ENCODE measurements at regions not wholly inside any gene's neighbourhood (a gene's known extent, or its start where the extent isn't known, plus 50 kb on each side); places are given as distances from the start of the nearest gene placed in this dataset.

- H3K27ac ChIP-seq (ENCODE audit: extremely low read length, insufficient read depth, low read length): no peak overlapping the region
- intact Hi-C loops (cut with micrococcal nuclease; ENCODE audit: unreplicated experiment) (no loop called here), in situ Hi-C loops (cut with HindIII; ENCODE audit: extremely low pct_ligation_motif_present, low pct_unique_long_range_greater_than_20kb) (no loop called here)
- ATAC-seq (no peak), FAIRE-seq (no peak), DNase-seq (ENCODE audit: low spot score) (no peak)
- no peaks in the 10 kb centered on the region for H3K79me2 ChIP-seq (ENCODE audit: insufficient read depth, low read length)
- ChIA-PET POLR2A (no interaction called here), CTCF (ENCODE audit: low intra/inter-chr PET ratio, low total read pairs) (no interaction called here)
- no peaks in the 10 kb centered on the region for H3K27me3 ChIP-seq (ENCODE audit: control insufficient read depth in 1 of 2, insufficient read depth in 2 of 2, low read length in 2 of 2)
- no peaks in the 10 kb centered on the region for H3K36me3 ChIP-seq (replicated peaks in 1 of 2; ENCODE audit: control insufficient read depth in 1 of 2, insufficient read depth in 2 of 2, low read length in 2 of 2)
- H3K9ac ChIP-seq (ENCODE audit: insufficient read depth, low read depth, low read length): no peak overlapping the region
- H3K4me2 ChIP-seq (ENCODE audit: low read depth, low read length): no peak overlapping the region
- TF ChIP-seq ZSCAN31 (CRISPR knock-in tag; IDR thresholded peaks at IDR 0.05; ENCODE audit: low read depth): no peak
- no peak for TF ChIP-seq ZNF580 (CRISPR knock-in tag; IDR thresholded peaks at IDR 0.05; ENCODE audit: borderline replicate concordance, low read depth)
- TF ChIP-seq IKZF1 (IDR thresholded peaks at IDR 0.05): no peak
- TF ChIP-seq SKI (IDR thresholded peaks at IDR 0.05; ENCODE audit: partially characterized antibody): no peak
- no peak for TF ChIP-seq PCBP1 (IDR thresholded peaks at IDR 0.05; ENCODE audit: borderline replicate concordance, low read depth, low read length)
- no peak for TF ChIP-seq ZNF362 (CRISPR knock-in tag; IDR thresholded peaks at IDR 0.05; ENCODE audit: borderline replicate concordance)
- no peak for TF ChIP-seq PAWR (CRISPR knock-in tag; IDR thresholded peaks at IDR 0.05; ENCODE audit: borderline replicate concordance)
- TF ChIP-seq ATF7 (IDR thresholded peaks at IDR 0.05): no peak
- TF ChIP-seq ATF7 (CRISPR knock-in tag; IDR thresholded peaks at IDR 0.05): no peak
- TF ChIP-seq HOMEZ (CRISPR knock-in tag; IDR thresholded peaks at IDR 0.05; ENCODE audit: low read depth): no peak
- TF ChIP-seq RFXANK (CRISPR knock-in tag; IDR thresholded peaks at IDR 0.05): no peak
- TF ChIP-seq E2F1 (CRISPR knock-in tag; IDR thresholded peaks at IDR 0.05): no peak
- no peak for TF ChIP-seq ARID2 (CRISPR knock-in tag; IDR thresholded peaks at IDR 0.05; ENCODE audit: borderline replicate concordance)
- TF ChIP-seq ZBTB42 (CRISPR knock-in tag; IDR thresholded peaks at IDR 0.05): no peak
- TF ChIP-seq ZNF761 (CRISPR knock-in tag; conservative IDR thresholded peaks at IDR 0.05): no peak
- TF ChIP-seq KMT2B (CRISPR knock-in tag; IDR thresholded peaks at IDR 0.05): no peak
- no peak for TF ChIP-seq PAF1 (CRISPR knock-in tag; IDR thresholded peaks at IDR 0.05)
- no peak for TF ChIP-seq ZNF17 (CRISPR knock-in tag; IDR thresholded peaks at IDR 0.05)
- no peak for TF ChIP-seq SCMH1 (CRISPR knock-in tag; IDR thresholded peaks at IDR 0.05; ENCODE audit: borderline replicate concordance)
- TF ChIP-seq ZNF841 (CRISPR knock-in tag; IDR thresholded peaks at IDR 0.05; ENCODE audit: borderline replicate concordance): no peak
- H2AFZ ChIP-seq (ENCODE audit: low read length): no peak overlapping the region
- H3K4me1 ChIP-seq (ENCODE audit: insufficient read depth, low read length): no peaks in the 10 kb centered on the region
- no peaks in the 10 kb centered on the region for H4K20me1 ChIP-seq (ENCODE audit: insufficient read depth, low read length)
- 4% methylated on average over 2 of the region's 2 CpGs for WGBS (ENCODE audit: low lambda C conversion rate)
- no peak overlapping the region for H3K4me3 ChIP-seq (replicated peaks in 1 of 3; ENCODE audit: insufficient read depth in 1 of 3, low read depth in 2 of 3, low read length in 3 of 3)
- no TSS peak for BruUV-seq (replicated peaks)
- H3K9me3 ChIP-seq (ENCODE audit: low read length): no peaks in the 10 kb centered on the region
Observed at GRCh38 chr2:76019128-76019527, 308.4 kb upstream of the GCFC2 start.
